Activated CD4-positive, CD25-positive, alpha-beta regulatory T cell treated with anti-CD3 and anti-CD28 coated beads, Interleukin-2, amount 50 U/mL, for 24 hours (primary cell): ENCODE measurements at regions not wholly inside any gene's neighbourhood (a gene's known extent, or its start where the extent isn't known, plus 50 kb on each side); places are given as distances from the start of the nearest gene placed in this dataset.

Source experiments
- ATAC-seq, 2 donors: fragments of 150-1000 bp; cut with Tn5 transposase; one replicate each; pipeline ENCODE4 v1.10.0; 2021; ENCODE audit warnings: mild to moderate bottlenecking in 1 of 2, moderate library complexity in 1 of 2

DNA sequence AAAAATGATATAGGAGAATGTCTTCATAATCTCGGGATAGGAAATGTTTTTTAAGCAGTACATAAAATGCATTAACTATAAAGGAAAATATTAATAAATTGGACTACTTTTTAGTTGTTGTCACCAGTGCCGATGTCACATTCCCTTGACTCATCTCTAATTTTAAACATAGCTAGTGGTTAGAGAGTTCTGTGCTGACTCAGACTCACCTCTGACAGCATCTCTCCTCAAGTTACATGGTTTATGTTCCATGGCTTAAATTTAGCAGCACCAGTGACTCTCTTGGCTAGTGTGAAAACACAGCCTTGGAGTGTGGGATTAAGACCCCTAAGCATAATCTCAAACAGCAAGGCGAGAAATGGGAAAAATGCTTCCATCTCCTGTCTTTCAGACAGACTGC is 311.8 kb upstream of the MMS22L start:
- no peak for ATAC-seq

DNA sequence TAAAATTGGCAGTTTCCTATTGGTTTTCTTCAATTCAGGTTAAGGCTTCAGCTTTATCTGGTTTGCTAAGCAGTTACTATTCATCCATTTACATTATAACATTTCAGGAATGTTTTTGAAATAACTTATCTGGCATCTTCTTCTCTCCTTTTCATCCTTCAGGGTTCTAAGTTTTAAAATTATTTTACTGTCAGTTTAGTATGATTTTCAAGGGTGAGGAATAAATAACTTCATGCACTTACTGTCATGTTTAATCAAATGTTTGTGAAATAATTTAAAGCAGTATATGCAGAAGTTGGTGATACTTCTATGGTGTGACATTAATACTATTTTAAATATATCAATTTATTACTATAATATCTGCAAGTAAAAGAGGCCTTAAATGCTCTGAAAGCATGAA is 338.1 kb upstream of the MMS22L start:
- no peak for ATAC-seq

DNA sequence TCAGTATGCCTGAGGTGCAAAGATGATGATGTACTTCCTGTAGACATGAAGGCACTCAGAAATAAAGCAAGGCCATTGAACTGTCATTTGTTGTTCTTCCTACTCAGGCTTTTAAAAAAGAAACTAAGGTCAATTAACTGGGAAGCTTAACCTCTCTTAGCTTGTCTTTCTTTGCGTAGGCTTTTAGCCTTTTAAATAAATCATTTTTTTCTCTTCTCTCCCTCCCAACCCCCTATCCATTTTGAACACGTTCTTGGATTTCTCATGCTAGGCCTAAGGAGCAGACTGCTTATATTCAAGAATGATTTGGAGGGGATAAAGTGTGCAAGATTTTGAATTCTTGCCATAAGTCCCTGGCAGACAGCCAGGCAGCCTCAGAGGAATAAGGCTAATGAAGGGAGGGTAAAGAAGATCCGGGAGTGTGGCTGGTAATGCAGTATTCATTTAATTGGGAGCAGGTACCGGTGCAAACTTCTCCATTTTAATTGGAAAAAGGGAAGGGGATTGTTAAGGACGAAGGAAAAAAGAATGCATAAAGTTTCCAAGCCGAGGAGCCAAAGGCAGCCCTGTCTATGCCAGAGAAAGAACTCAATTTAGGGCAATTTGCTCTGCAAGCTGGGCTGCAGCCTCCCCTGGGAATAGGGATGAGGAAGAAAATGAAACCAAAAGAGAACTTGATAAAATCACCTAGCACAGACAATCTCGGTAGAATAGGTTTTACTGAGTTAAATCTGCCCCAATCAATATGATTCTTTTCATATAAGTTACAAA is 343.8 kb upstream of the MMS22L start:
- no peak for ATAC-seq

DNA sequence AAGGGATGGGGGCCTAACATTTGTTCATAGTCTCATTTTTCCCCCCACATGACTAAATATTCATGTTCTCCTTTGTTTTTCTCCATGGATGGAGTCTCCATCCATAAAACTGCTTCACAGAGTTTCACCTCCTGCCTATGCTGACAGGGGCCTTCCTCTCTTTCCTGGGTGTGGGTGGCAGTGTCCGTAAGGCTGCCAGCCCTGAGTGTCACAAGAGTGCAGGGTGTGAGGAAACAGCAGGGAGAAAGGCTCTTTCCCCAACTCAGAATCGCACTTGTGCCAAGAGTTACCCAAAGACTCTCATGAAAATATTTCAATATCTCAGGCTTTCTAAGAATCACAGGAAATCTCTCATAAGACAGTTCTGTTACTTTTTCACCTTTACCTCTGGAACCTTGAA is 346.2 kb upstream of the MMS22L start:
- ATAC-seq = no peak

DNA sequence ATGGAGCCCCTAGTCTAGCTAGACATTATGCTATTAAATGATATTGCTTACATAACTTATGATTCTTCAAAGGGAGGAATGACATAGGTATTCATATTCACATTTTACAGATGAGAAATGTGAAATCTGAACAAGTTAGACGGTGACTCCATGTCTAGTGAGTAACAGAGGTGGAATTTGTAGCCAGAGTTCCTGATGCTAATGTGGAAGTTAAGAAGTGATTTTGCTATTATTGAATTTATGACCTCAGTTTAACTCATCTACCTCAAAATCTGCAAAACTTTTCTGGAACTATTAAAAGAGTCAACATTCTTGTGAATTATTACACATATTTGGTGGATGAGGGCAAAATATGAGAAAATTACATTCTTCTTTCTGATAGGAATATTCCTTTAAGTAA is 347.6 kb upstream of the MMS22L start:
- ATAC-seq = no peak

DNA sequence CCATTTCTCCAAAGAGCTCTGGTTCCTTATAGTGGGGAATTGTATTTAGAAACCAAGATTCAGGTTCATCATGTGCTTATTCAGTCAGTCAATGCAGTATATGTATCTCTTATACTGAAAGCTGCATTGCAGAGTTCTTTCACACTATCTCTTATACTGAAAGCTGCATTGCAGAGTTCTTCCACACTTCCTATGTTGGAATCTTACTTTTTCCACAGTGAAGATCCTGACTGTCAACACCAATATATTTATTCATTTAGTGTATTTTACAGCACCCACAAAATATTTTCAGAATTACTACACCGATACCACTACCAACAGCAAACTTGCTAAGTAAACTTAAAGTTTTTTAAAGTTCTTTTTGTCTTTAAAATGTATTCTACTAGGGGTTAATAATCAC is 349.3 kb upstream of the MMS22L start:
- no peak for ATAC-seq

DNA sequence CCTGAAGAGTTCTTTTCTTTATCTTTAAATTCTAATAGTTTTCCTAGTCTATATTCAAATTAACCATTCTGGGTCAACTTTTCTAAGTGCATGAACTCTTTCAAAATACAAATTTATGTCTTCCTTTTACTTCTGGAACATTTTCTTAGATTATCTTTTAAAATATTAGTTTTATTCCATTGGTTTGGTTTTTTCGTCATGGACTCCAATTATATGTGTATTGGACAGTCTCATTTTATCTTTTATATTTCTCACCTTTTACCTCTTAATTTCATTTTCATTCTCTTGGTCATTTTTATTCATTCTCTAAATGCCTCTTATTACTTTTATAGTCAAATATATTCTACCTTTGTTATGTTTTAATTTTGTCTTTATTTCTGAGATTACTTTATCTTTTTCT is 356.7 kb upstream of the MMS22L start:
- ATAC-seq = no peak

DNA sequence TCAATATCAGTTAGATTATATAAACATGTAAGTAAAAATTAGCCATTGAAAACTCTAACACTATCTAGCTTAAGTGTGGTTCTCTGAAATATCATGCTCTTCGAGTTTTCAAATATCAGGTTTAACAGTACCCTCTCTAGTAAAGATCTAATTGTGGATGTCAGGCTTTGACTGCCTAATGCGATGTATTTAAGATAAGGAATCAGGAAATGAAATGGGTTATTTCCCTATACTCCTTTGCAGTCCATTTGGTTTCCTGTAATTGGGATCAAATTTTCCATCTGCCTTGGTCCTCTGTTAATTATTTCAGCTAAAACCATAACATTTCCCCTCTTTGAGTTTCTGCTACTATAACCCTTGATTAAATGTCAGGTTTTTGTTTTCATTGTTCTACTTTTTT is 361.3 kb upstream of the MMS22L start:
- ATAC-seq = no peak

DNA sequence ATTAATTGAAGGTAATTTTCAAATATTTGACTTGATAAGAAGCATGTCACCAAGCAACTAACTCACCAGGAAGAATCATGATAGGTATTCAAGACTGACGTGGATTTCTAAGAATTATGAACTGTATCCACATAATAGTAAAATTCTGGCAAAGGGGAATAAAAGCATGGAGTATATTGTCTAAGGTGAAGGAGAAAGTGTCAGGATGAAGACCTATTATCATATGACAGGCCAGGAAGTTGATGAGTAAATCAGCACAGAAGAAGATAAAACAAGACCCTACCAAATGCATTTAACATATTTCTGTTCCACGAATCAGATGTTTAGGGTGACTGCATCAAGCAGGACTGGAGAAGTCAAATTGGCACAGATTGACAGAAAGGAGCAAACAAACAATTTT is 362.7 kb upstream of the MMS22L start:
- ATAC-seq = no peak

DNA sequence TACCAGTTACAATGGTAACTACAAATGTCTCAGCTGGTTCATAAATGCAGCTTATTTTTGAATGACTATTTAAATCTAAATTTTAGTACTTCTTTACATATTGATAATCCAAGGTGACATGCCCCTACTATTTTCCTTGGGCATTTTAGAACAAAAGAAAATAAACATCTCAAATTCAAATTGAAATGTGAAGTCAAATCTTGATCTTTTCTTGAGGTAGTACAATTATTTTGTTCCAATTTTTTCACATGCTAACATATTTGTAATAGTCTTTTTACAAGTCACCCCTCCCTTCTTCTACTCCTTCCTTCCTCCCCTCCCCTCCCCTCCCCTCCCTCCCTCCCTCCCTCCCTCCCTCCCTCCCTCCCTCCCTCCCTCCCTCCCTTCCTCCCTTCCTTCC is 370.1 kb upstream of the MMS22L start:
- ATAC-seq = no peak

DNA sequence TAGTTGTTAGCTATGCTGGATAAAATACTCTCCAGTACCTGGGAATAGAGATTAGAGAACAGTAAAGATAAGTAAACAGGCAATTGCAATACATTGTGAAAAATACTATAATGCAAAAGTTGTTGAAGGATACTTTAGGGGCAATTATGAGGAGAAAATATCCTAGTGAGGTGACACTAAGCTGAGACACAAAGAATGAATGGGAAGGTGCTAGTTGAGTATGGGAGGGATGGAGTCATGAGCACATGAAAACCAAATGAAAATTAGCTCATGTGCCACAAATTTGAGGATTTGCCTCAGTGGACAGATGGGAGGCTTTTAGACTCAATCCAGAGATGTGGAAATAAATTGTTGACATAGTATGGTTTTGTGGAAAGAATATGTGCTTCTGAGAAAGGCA is 370.5 kb upstream of the MMS22L start:
- no peak for ATAC-seq

DNA sequence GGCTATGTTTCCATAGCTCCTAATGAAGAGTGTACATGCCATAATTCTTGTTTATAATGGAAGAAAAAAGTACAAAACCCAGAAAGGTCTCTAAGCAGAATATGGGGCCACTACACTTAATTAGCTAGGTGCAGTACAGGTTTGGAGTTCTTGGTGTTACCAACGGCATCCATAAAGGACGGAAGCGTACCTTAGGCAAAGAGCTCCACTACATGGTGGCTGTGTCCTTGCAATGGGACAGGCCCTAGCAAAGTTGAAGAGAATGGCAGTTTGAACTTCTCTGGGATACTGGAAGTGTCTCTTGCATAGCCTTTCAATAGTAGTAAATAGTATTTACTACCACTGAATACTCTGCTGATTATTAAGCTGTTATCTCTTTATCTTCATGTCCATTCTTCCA is 371.7 kb upstream of the MMS22L start:
- ATAC-seq = no peak

DNA sequence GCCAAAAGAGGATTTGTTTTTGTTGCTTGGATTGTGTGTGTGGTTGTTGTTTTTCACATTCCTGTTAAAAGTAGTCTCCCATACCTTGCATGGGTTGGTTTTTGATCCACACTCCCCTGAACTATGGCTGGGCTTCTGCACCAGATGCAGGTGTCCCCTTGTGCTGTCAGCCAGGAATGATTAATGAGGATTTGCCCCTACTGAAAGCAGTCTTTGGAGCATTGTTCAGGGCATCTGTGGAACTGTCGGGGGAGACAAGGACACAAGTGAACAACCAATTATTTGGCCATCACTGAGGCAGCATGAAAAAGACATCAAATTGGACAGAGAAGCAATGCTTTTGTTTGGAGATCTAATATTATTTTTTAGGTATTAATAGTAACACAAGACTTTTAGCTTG is 373.2 kb upstream of the MMS22L start:
- no peak for ATAC-seq

DNA sequence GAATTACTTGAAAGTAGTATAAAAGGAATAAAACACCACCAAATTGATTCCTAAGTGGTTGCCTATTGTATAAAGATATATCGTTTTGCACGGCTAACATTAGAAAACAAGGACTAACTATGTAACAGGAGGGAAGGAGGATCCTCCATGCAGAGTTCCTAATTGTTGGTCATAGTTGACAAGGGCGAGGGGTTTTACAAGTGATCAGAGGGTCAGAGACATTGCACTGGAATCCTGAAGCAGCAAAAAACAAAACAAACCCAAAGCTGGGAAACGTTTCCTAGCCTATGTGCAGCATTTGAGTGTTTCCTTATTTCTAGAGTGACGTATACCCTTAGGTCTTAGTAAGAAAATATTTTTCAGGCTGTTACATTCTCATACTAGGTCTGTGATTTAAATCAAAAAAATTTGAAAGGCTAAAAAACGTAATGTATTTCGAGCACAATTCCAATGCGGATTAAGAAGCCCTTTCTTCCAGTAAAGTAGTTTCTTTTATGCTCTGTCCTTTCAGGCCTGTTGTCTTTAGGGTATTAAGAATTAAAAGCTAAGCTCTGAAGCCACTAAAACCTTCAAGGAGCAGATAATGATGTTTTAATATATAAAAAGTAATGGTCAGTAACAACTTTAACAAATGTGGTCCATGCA is 373.8 kb upstream of the MMS22L start:
- ATAC-seq = no peak

DNA sequence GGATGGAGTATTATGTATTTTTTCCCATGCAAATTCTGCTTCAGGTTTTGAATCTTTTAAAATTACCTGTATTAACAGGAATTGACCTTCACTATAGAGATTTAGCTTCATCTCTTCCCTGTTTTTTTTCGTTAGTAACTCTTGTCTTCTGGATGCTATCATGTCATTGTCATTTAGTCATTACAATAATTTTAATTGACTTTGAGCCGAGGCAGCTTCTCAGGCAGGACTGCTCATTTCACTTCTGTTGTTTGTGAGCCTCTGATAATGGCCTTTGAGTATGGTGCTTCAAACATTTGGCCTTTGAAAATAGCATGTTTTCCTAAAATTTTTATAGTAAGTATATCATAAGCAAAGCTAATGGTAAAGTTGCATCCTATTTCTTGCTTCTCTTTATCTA is 375.1 kb upstream of the MMS22L start:
- no peak for ATAC-seq

DNA sequence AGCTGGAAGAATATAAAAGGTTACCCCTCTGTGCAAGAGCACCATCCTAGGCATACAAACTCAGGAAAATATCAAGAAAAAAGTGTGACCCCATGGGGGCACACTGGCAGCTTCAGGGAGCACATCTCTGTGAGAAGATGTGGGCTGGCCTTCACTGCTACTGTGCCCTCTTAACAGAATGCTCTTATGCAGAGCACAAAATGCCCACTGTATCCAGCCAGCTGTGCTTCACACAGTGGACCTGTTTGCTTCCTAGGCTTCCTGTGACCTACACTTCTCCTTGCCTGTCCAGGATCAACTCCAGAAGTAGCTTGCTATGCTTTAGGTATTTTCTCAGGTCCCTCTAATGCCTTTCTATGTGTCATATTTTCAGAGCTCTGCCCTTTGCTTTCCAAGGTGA is 380.2 kb upstream of the MMS22L start:
- ATAC-seq = no peak

DNA sequence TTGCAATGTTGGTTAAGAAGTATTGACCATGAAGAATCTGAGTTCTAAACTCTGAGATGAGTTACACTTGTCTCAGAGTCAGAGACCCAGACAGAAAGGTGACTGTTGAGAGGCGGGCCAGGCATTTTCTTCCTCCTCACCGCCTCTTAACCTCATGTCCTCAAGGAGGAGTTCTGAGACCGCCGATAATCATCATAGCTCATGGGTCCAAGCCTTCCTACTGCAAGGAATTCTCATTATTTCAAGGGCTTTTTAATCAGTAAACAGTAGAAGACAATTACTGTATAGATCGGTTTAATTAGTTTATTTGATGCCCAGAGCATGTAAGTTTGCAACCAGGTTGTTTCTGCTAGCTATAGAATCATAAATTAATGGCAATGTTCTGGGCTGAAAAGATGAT is 382.4 kb upstream of the MMS22L start:
- no peak for ATAC-seq

DNA sequence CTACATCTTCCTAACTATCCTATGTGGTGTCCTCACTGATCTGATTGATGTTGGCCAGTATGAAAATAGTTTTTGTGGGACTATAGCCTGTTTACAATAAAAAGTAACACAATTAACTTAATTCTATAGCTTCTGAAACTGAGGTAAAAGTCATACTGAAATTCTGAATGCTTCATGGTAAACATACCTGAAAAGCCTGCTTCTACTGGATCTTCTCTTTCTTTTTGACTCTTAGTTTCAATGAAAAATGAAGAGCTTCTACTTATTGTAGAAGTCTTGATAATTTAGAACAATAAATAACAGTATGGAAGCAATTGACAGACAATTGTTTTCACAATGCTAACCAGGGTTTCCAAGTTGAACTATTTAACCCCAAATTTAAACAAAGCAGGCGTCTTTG is 383.9 kb upstream of the MMS22L start:
- ATAC-seq = no peak

DNA sequence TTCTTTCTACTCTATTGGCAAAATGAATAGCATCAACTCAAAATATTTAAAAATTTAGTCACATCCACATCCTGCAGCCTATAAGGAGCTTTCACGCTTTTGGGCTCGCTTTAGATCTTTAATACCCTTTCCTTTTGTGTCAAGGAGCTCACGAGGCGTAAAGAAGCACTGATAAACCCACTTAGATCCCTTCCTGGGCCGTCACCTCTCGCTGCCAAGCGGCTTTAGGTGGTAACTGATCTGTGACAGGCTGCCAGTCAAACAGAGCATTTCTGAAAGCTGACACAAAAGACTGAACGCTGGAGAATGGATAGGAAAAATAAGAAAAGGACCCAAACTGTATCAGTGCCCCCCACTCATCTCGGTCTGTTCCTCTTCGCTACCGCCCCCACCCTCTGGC is 385.7 kb upstream of the MMS22L start:
- ATAC-seq = peak; percentile 23 to 36

DNA sequence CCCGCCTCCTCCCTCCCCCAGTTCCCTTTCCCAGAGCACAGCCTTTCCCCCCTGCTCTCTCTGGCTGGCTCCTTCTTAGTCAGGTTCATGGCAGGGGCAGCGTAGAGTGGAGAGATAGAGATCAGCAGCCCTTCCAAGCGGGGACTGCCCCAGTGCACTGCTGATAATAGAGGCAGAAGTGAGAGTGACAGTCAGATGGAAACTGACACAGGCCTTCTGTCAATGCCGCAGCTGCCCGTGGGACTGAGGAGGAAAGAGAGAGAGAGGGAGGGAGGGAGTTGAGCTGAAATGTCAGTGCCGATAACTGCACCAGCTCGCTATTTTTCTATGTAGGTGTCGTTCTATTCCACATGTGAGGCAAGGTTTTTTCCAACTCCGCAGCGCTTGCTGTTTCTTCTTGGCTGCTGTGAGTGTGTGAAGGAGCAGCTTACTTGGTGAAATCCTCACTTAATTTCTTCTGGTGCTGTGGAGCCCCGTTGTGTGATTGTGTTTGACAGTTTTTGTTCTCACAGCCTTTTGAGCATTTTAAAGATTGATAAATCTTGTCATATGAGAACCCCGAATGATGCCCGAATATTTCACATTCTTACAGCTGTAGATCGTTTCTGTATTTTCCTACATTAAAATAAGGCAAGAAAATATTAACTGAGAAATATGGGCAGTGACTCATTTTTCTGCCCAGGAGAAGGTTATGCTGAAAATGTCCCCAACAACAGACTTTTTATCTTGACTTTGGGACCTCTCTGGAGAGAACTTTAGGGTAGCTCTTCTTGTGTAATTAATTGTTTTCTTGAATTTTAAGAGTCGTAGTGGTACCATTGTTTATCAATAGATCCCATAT is 386.4 kb upstream of the MMS22L start:
- peak; percentile 69 to 75 for ATAC-seq

DNA sequence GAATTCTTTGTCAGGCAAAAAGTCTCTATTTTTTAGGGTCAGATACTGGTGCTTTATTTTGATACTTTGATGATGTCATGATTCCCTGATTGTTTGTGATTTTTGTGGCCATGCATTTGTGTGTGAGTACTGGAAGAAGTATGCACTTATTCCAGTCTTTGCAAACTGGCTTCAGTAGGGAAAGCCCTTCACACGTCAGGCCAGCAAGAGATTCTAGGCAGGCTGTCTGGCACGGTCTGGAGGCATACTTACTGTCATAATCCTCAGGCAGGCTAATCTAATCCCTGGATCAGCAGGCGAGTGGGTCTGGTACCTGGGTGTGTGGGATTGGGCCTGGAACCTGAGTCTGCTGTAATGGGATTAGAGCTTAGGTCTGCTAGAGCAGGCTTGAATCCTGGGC is 391.8 kb upstream of the MMS22L start:
- no peak for ATAC-seq

DNA sequence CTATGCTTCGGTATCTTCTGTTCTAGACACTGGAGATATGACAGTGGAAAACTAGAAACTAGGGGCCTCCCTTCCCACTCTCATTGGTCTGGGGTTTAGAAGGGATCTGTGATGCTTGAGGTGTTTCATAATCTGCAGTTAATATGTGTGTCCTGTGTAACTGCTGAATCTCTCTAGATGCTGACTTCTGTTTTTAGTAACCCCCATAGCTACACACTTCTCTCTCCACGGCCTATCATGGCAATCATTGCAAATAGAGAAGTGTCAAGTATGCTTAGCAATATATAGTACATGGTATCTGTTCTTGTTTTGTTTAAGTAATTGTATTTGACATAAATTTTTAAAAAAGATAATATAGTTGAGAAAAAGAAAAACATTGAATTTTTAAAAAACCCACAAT is 394.6 kb upstream of the MMS22L start:
- no peak for ATAC-seq

DNA sequence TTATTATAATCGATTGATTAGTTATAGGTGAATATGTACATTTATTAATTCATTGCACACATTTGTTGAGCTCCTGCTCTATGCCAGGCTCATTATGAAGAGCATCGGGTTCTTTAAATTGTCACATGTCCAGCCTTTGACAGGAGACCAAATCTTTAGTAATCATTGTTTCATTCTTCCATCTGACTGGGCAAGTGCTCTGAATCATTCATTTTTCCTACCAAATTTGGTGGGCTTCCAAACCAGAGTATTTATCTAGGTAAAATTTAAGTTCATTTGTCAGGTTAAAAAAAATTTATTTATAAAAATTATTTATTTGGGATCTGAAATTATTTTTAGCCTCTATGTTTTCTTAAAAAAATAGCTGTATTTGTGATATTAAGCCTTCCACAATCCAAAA is 404.9 kb upstream of the MMS22L start:
- no peak for ATAC-seq
